ENCODE measurements at regions not wholly inside any gene's neighbourhood (a gene's known extent, or its start where the extent isn't known, plus 50 kb on each side); places are given as distances from the start of the nearest gene placed in this dataset.

GRCh38 chr11:70891844-70892380, 360.5 kb downstream of the SHANK2 start (continued):
- TF ChIP-seq, protein P1, sequence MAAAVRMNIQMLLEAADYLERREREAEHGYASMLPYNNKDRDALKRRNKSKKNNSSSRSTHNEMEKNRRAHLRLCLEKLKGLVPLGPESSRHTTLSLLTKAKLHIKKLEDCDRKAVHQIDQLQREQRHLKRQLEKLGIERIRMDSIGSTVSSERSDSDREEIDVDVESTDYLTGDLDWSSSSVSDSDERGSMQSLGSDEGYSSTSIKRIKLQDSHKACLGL (CRISPR knock-in tag; IDR thresholded peaks at IDR 0.05; ENCODE audit: borderline replicate concordance, poor library complexity, severe bottlenecking): no peak
- no peak for TF ChIP-seq FOSL1 (tag; conservative IDR thresholded peaks at IDR 0.05)
- TF ChIP-seq, protein P2, sequence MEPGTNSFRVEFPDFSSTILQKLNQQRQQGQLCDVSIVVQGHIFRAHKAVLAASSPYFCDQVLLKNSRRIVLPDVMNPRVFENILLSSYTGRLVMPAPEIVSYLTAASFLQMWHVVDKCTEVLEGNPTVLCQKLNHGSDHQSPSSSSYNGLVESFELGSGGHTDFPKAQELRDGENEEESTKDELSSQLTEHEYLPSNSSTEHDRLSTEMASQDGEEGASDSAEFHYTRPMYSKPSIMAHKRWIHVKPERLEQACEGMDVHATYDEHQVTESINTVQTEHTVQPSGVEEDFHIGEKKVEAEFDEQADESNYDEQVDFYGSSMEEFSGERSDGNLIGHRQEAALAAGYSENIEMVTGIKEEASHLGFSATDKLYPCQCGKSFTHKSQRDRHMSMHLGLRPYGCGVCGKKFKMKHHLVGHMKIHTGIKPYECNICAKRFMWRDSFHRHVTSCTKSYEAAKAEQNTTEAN (CRISPR knock-in tag; IDR thresholded peaks at IDR 0.05): no peak
- TF ChIP-seq GTF2F1 (IDR thresholded peaks at IDR 0.05; ENCODE audit: low read depth, low read length): no peak
- TF ChIP-seq NCOR1 (IDR thresholded peaks at IDR 0.05): no peak
- TF ChIP-seq ZFP1 (CRISPR knock-in tag; IDR thresholded peaks at IDR 0.05): no peak
- no peak for TF ChIP-seq ZNF23 (CRISPR knock-in tag; IDR thresholded peaks at IDR 0.05)
- TF ChIP-seq, protein P3, sequence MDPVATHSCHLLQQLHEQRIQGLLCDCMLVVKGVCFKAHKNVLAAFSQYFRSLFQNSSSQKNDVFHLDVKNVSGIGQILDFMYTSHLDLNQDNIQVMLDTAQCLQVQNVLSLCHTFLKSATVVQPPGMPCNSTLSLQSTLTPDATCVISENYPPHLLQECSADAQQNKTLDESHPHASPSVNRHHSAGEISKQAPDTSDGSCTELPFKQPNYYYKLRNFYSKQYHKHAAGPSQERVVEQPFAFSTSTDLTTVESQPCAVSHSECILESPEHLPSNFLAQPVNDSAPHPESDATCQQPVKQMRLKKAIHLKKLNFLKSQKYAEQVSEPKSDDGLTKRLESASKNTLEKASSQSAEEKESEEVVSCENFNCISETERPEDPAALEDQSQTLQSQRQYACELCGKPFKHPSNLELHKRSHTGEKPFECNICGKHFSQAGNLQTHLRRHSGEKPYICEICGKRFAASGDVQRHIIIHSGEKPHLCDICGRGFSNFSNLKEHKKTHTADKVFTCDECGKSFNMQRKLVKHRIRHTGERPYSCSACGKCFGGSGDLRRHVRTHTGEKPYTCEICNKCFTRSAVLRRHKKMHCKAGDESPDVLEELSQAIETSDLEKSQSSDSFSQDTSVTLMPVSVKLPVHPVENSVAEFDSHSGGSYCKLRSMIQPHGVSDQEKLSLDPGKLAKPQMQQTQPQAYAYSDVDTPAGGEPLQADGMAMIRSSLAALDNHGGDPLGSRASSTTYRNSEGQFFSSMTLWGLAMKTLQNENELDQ (CRISPR knock-in tag; IDR thresholded peaks at IDR 0.05; ENCODE audit: borderline replicate concordance): no peak
- no peak for TF ChIP-seq JUND (IDR thresholded peaks at IDR 0.05; ENCODE audit: borderline replicate concordance, low read depth, low read length)
- no peak for TF ChIP-seq JUND (tag; IDR thresholded peaks at IDR 0.05; ENCODE audit: borderline replicate concordance, low read depth, low read length)

All from K562 (cell line).